ENCODE measurements at regions not wholly inside any gene's neighbourhood (a gene's known extent, or its start where the extent isn't known, plus 50 kb on each side); places are given as distances from the start of the nearest gene placed in this dataset.
"Not testable (repeated sequence)": the region's sequence is repeated elsewhere in the genome, so short reads cannot be mapped to it uniquely, and the experiment has no call there.

GRCh38 chr2:209074711-209075110, 349.1 kb upstream of the MAP2 start:
- no peak for DNase-seq

GRCh38 chr2:209076151-209076550, 347.7 kb upstream of the MAP2 start:
- no peak for DNase-seq

- DNase-seq = no peak
Measured at GRCh38 chr2:209086761-209087160, 337.1 kb upstream of the MAP2 start.

- no peak for DNase-seq
Measured at GRCh38 chr2:209091056-209091455, 332.8 kb upstream of the MAP2 start.

GRCh38 chr2:209094221-209094620, 329.6 kb upstream of the MAP2 start:
- DNase-seq = no peak

GRCh38 chr2:209095432-209095831, 328.4 kb upstream of the MAP2 start:
- no peak for DNase-seq

GRCh38 chr2:209097168-209097567, 326.7 kb upstream of the MAP2 start:
- DNase-seq = no peak

- no peak for DNase-seq
Measured at GRCh38 chr2:209102319-209102718, 321.5 kb upstream of the MAP2 start.

GRCh38 chr2:209113026-209113425, 310.8 kb upstream of the MAP2 start:
- DNase-seq = no peak

- DNase-seq = no peak
Measured at GRCh38 chr2:209114588-209115240, 309.1 kb upstream of the MAP2 start.

- no peak for DNase-seq
Measured at GRCh38 chr2:209121691-209122090, 302.2 kb upstream of the MAP2 start.

- DNase-seq = no peak
Measured at GRCh38 chr2:209125291-209125690, 298.6 kb upstream of the MAP2 start.

GRCh38 chr2:209138079-209138478, 285.8 kb upstream of the MAP2 start:
- no peak for DNase-seq

- DNase-seq = no peak
Measured at GRCh38 chr2:209141142-209141541, 282.7 kb upstream of the MAP2 start.

GRCh38 chr2:209141818-209142217, 282.0 kb upstream of the MAP2 start:
- DNase-seq = no peak

- DNase-seq = not testable (repeated sequence)
Measured at GRCh38 chr2:209145220-209145691, 278.6 kb upstream of the MAP2 start.

GRCh38 chr2:209145941-209146681, 277.7 kb upstream of the MAP2 start:
- no peak for DNase-seq

- no peak for DNase-seq
Measured at GRCh38 chr2:209146682-209147320, 277.0 kb upstream of the MAP2 start.

- no peak for DNase-seq
Measured at GRCh38 chr2:209147981-209148380, 275.9 kb upstream of the MAP2 start.

- no peak for DNase-seq
Measured at GRCh38 chr2:209160800-209161588, 262.9 kb upstream of the MAP2 start.

- no peak for DNase-seq
Measured at GRCh38 chr2:209162129-209162528, 261.7 kb upstream of the MAP2 start.

GRCh38 chr2:209181984-209182383, 241.9 kb upstream of the MAP2 start:
- no peak for DNase-seq

- not testable (repeated sequence) for DNase-seq
Measured at GRCh38 chr2:209186886-209187285, 237.0 kb upstream of the MAP2 start.
